ENCODE measurements at regions not wholly inside any gene's neighbourhood (a gene's known extent, or its start where the extent isn't known, plus 50 kb on each side); places are given as distances from the start of the nearest gene placed in this dataset.

DNA sequence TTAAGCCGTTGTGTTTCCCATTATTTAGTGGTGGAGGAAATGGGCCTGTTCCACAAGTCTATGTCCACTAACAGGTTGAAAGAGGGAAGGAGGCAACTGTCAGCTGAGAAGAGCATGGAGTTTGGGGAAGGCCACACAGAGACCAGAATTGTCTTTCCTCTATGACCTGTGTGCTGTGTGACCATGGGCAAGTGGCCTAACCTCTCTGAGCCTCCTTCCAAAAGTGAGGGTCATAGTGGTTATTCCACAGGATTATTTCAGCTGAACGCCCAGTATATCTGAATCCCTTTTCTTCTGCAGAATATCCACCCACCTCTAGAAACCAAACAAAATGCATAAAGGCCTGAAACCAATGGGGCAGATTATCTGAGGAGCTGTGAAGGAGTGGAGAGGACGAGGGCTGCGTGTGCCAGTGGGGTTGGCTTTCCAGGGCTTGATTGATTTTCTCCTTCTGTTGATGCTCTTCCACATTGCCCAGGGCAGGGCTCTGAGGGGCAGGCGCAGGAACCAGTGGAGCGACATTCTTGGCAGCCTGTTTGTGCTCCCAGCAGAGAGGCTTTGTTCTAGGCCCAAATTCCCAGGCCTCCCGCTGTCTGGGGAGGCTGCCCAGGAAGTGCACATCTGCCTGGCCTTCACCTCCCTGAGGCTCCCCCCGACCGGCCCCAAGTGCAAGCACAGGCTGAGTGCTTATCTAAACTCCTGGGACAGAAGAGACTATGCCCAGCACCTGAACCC lies 452.7 kb downstream of the BCL11B start:
- no peak for DNase-seq (ENCODE audit: low read depth in 3 of 3, low spot score in 1 of 3)

GRCh38 chr14:98819867-98820206 lies 452.2 kb downstream of the BCL11B start:
- DNase-seq (ENCODE audit: low read depth in 3 of 3, low spot score in 1 of 3) = no peak

DNA sequence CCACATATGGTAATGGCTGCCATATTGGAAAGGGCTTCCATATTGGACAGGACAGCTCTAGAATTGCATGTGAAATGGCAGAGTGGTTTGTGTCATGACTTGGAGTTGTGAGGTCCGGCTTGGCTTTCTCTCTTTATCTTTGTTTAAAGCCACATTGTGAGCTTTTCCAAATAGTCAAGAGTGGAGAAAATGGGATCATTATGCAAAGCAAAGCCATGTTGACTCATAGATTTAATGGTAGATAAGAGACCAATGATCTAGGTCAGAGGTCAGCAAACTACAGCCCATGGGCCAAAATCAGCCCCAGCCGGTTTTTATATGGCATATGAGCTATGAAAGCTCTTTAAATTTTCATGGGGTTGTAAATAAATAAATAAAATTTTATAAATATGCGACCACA lies 449.1 kb downstream of the BCL11B start:
- no peak for DNase-seq (ENCODE audit: low read depth in 3 of 3, low spot score in 1 of 3)

GRCh38 chr14:98826618-98827017 lies 445.4 kb downstream of the BCL11B start:
- no peak for DNase-seq (ENCODE audit: low read depth in 3 of 3, low spot score in 1 of 3)

DNA sequence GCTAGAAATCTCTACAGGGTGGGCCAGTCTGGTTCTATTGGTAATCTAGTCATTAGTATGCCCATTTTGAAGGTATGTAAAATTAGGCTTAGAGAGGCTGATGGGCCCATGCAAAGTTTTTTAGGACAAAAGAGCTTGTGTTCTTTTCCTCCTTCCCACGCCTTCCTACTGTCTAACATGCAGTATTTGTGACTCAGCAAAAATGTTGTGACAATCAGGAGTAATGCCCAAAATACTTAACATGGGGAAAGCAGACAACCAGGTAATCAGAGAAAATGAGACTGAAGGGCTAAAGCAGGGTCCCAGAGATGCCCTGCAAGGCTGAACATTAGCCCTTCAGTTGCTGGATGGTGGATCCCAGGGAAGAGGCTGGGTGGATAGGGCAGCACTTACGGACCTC lies 437.9 kb downstream of the BCL11B start:
- no peak for DNase-seq (ENCODE audit: low read depth in 3 of 3, low spot score in 1 of 3)

- DNase-seq (ENCODE audit: low read depth in 3 of 3, low spot score in 1 of 3) = no peak
Measured at GRCh38 chr14:98835051-98835824, 436.8 kb downstream of the BCL11B start.

DNA sequence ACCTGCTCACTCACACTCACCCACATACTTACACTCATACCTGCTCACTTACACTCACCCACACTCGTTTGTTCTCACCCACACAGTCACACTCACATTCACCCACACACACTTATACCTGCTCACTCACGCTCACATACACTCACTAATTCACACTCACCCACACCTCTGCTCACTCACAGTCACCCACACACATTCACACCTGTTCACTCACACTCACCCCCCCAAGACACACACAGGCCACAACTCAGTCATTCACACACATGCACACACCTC lies 436.2 kb downstream of the BCL11B start:
- DNase-seq (ENCODE audit: low read depth in 3 of 3, low spot score in 1 of 3) = no peak

- no peak for DNase-seq (ENCODE audit: low read depth in 3 of 3, low spot score in 1 of 3)
Measured at GRCh38 chr14:98840091-98840490, 431.9 kb downstream of the BCL11B start.

DNA sequence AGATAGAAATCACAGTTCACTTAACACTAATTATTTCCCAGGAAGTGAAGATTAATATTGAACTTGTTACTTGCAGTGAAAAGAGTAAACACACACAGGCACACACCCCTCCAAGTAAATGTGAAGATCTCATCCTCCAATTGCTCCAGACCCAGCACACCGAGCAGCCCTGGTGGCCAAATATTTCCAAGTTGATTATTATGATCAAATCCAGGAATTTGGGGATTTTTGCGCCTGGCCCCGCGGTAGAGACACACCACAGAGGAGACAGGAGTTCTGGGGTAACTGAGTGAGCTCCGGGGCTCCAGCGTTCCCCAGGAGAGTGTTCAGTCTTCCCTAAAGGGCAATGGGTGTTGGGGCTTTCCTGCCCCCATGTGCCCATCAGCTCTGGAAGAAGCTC lies 431.5 kb downstream of the BCL11B start:
- DNase-seq (ENCODE audit: low read depth in 3 of 3, low spot score in 1 of 3) = no peak

GRCh38 chr14:98844456-98844855 lies 427.5 kb downstream of the BCL11B start:
- no peak for DNase-seq (ENCODE audit: low read depth in 3 of 3, low spot score in 1 of 3)

- no peak for DNase-seq (ENCODE audit: low read depth in 3 of 3, low spot score in 1 of 3)
Measured at GRCh38 chr14:98847521-98848468, 424.2 kb downstream of the BCL11B start.

DNA sequence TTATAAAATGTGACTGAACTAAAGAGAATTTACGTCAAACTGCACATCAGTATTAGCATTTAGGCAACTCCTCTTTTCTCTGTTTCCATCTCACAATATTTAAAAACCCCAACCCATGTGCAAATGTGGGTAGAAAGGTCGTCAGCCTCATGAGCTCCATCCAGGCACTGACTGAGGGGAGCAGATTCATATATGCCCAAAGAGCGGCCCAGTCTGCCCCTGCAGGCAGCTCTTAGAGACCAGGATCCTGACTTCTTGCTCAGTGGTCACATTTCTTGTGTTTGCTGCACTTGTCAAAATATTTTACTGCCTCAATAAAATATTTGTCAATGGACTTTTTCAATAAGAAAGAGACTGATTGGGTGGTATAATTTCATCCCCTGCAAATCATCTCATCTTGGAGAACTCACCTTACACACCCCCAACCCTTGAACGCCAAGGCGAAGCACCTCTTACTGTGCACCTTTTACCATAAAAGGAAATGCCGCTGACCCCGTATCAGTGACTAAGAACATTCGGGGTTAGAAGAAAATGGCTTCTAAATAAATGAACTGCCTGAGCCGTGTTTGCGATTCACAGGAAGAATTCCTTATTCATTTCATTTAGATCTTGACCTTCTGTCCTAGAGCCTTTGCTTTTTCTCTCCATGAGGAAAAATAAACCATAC lies 418.8 kb downstream of the BCL11B start:
- no peak for DNase-seq (ENCODE audit: low read depth in 3 of 3, low spot score in 1 of 3)

GRCh38 chr14:98855926-98856715 lies 415.9 kb downstream of the BCL11B start:
- no peak for DNase-seq (ENCODE audit: low read depth in 3 of 3, low spot score in 1 of 3)

GRCh38 chr14:98858158-98858557 lies 413.8 kb downstream of the BCL11B start:
- no peak for DNase-seq (ENCODE audit: low read depth in 3 of 3, low spot score in 1 of 3)

DNA sequence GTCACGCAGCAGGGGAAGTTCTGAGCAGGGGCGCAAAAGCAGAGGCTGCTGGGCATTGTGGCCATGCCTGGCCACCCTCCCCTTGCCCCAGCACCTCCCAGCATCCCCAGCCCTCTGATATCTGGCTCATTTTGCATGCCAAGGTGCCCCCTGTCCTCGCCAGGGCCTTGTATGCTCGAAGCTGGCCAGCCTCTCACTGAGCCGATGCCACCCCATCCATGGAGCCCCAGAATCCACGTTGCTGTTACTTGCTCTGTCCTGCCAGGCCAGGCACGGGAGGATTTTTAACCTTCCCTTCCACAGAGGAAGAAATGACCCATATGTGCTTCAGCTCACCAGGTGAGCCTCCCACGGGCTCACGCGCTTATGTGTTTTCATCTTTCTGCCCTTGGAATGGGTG lies 413.4 kb downstream of the BCL11B start:
- no peak for DNase-seq (ENCODE audit: low read depth in 3 of 3, low spot score in 1 of 3)

DNA sequence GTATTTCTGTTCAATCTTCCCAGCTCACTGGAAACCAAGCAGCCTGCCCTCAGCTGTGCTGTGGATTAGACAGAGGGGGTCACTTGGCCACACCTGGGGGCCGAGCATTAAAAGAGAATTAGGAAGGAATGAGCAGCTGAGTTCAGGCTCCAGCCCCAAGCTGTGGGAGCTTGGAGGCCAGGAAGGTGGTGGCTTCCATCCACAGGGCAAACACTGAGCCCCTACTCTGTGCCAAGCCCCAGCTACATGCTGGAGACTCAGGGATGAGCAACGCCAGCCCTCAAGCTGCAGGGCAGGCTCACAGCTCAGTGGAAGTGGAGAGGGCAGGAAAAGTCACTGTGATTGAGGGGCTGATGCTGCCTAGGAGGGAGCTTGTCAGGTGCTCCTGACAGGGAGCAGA lies 412.7 kb downstream of the BCL11B start:
- DNase-seq (ENCODE audit: low read depth in 3 of 3, low spot score in 1 of 3) = no peak

GRCh38 chr14:98864211-98864610 lies 407.8 kb downstream of the BCL11B start:
- DNase-seq (ENCODE audit: low read depth in 3 of 3, low spot score in 1 of 3) = no peak

DNA sequence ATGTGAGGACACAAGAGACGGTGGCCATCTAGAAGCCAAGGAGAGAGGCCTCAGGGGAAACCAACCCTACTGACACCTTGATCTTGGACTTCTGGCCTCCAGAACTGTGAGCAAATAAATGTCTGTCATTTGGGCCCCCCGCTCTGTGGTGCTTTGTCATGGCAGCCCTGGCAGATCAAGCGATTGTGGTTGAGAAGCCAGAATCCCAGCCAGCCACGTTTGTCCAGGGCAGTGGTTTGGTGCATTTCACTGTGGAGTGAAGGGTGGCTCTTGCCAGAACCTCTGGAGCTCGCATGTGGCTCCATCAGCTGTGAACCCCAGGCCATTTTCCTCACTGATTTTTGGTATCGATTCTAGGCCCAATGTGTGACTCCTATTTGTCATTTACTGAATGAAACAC lies 404.9 kb downstream of the BCL11B start:
- DNase-seq (ENCODE audit: low read depth in 3 of 3, low spot score in 1 of 3) = no peak

- no peak for DNase-seq (ENCODE audit: low read depth in 3 of 3, low spot score in 1 of 3)
Measured at GRCh38 chr14:98867726-98868125, 404.3 kb downstream of the BCL11B start.

- no peak for DNase-seq (ENCODE audit: low read depth in 3 of 3, low spot score in 1 of 3)
Measured at GRCh38 chr14:98868866-98869265, 403.1 kb downstream of the BCL11B start.

DNA sequence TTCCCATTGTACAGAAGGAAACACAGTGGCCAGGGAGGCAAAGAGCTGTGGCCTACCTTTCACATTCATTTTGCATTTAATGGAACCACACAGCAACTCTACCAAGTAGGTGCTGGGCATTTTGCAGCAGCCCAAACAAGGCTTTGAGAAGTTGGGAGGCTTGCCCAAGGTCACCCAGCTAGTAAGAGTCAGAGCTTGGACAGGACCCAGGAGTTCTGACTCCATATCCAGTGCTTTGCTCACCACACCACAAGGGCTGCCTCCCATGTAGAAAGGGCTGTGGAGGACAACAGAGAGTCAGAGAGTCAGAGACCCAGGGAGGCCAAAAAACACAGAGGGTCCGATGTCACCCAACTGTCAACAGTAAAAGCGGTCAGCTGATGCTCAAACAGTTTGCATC lies 400.2 kb downstream of the BCL11B start:
- no peak for DNase-seq (ENCODE audit: low read depth in 3 of 3, low spot score in 1 of 3)

Measured in stimulated activated CD4-positive, alpha-beta T cell treated with anti-CD3 and anti-CD28 coated beads, TNF-alpha, amount 100 ng/mL, for 1 hour (primary cell).